ENCODE measurements at regions not wholly inside any gene's neighbourhood (a gene's known extent, or its start where the extent isn't known, plus 50 kb on each side); places are given as distances from the start of the nearest gene placed in this dataset.

DNA sequence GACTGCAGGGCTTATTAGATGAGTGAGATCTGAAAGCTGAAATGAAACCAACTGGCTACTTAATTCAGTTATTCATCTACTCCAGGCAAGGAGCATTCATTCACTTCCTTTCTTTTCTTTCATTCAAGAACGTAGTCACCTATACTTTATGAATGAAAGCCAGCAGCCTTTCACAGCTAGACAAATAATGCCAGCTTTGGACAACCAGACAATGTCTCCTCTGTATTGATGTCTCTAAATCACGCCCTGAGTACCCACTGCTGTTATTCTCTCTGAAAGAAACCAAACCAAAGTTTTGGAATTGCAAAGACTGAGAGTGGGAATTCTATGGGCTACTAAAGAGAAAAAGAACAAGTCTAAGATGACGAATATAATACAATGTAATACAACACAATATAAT, 121.2 kb upstream of the PTPN3 start:
- Histone ChIP-seq H3K36me3 (ENCODE audit: control insufficient read depth in 2 of 2, extremely low read depth in 1 of 2, insufficient read depth in 2 of 2, low read length in 2 of 2) (no peaks in the 10 kb centered on the region), H3K4me2 (ENCODE audit: insufficient read depth, low read length) (no peak overlapping the region), H3K9ac (replicated peaks; ENCODE audit: extremely low read depth, insufficient read depth, low read length) (no peak overlapping the region), H3K9me1 (replicated peaks; ENCODE audit: control insufficient read depth, extremely low read depth, insufficient read depth, low read length) (no peaks in the 10 kb centered on the region), H4K20me1 (replicated peaks; ENCODE audit: control insufficient read depth, extremely low read depth, insufficient read depth, low read length) (no peaks in the 10 kb centered on the region), H3K79me2 (ENCODE audit: control insufficient read depth, insufficient read depth, low read length) (no peaks in the 10 kb centered on the region), H3K27me3 (ENCODE audit: control insufficient read depth in 2 of 2, insufficient read depth in 2 of 2, low read length in 2 of 2) (no peaks in the 10 kb centered on the region), H3K4me1 (ENCODE audit: control insufficient read depth, extremely low read depth, insufficient read depth, low read length) (no peaks in the 10 kb centered on the region), H3K9me3 (replicated peaks; ENCODE audit: control insufficient read depth, insufficient read depth, low read length) (no peaks in the 10 kb centered on the region), H3K27ac (ENCODE audit: insufficient read depth, low read depth, low read length) (no peak overlapping the region), H2AFZ (ENCODE audit: low read depth, low read length) (no peak overlapping the region), H3K4me3 (replicated peaks in 1 of 3; ENCODE audit: insufficient read depth in 1 of 3, low read depth in 1 of 3, low read length in 3 of 3) (no peak overlapping the region)
- intact Hi-C loops (cut with micrococcal nuclease), result no loop called here
- BruUV-seq (replicated peaks), result no TSS peak
- POLR2A ChIA-PET, result no interaction called here
- no peak for TF ChIP-seq POLR2AphosphoS5 (IDR thresholded peaks at IDR 0.05; ENCODE audit: insufficient read depth, low read depth, low read length)
- no peak for TF ChIP-seq EZH2 (IDR thresholded peaks at IDR 0.05; ENCODE audit: borderline replicate concordance, low read depth, low read length, severe bottlenecking)
- no peak for TF ChIP-seq JUN (IDR thresholded peaks at IDR 0.05; ENCODE audit: borderline replicate concordance, insufficient read depth, insufficient read length, low read depth)
- TF ChIP-seq, protein P1, sequence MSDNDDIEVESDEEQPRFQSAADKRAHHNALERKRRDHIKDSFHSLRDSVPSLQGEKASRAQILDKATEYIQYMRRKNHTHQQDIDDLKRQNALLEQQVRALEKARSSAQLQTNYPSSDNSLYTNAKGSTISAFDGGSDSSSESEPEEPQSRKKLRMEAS (IDR thresholded peaks at IDR 0.05; ENCODE audit: insufficient read depth, insufficient read length), result no peak
- no peak for TF ChIP-seq GATA2 (IDR thresholded peaks at IDR 0.05; ENCODE audit: insufficient read depth, insufficient read length, low read depth, low read length)
- no peak for TF ChIP-seq FOS (IDR thresholded peaks at IDR 0.05; ENCODE audit: borderline replicate concordance, insufficient read depth, low read length)
- no peak for TF ChIP-seq POLR2A (IDR thresholded peaks at IDR 0.05; ENCODE audit: low read depth, low read length)
- TF ChIP-seq MYC (IDR thresholded peaks at IDR 0.05; ENCODE audit: low read depth, low read length), result no peak
- TF ChIP-seq, protein P2, sequence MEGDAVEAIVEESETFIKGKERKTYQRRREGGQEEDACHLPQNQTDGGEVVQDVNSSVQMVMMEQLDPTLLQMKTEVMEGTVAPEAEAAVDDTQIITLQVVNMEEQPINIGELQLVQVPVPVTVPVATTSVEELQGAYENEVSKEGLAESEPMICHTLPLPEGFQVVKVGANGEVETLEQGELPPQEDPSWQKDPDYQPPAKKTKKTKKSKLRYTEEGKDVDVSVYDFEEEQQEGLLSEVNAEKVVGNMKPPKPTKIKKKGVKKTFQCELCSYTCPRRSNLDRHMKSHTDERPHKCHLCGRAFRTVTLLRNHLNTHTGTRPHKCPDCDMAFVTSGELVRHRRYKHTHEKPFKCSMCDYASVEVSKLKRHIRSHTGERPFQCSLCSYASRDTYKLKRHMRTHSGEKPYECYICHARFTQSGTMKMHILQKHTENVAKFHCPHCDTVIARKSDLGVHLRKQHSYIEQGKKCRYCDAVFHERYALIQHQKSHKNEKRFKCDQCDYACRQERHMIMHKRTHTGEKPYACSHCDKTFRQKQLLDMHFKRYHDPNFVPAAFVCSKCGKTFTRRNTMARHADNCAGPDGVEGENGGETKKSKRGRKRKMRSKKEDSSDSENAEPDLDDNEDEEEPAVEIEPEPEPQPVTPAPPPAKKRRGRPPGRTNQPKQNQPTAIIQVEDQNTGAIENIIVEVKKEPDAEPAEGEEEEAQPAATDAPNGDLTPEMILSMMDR (IDR thresholded peaks at IDR 0.05; ENCODE audit: extremely low read depth in 1 of 2, insufficient read depth in 1 of 2, low read depth in 1 of 2, low read length in 2 of 2), result no peak
- CTCF ChIA-PET, result no interaction called here
- DNase-seq (ENCODE audit: low read depth, low spot score) (no peak), FAIRE-seq (no peak)
- dilution Hi-C loops (cut with MboI; ENCODE audit: extremely low pct_ligation_motif_present, low sequenced_read_pairs), result no loop called here

Measured in endothelial cell of umbilical vein (primary cell).